HCT116 (cell line): ENCODE measurements at regions not wholly inside any gene's neighbourhood (a gene's known extent, or its start where the extent isn't known, plus 50 kb on each side); places are given as distances from the start of the nearest gene placed in this dataset.

Experiments
- ATAC-seq: fragments of 200-7000 bp; cut with Tn5 transposase; 2 replicates; pipeline ENCODE4 v1.9.1; 2020; ENCODE audit warnings: mild to moderate bottlenecking, moderate library complexity
- BruUV-seq: library from RNA; stranded (reverse); fragments of 400-500 nt; replicated peaks from 2 replicates; lab custom pipeline; 2021; lab: Mats Ljungman, UMichigan
- CTCF ChIA-PET: fragments of 300-600 bp; sonication (Branson Sonifier 250); formaldehyde crosslinking; loops from one replicate; lab custom pipeline; 2021; ENCODE audit warnings: antibody characterized with exemption; lab: Charles Lee
- POLR2A ChIA-PET: fragments of 300-600, 350-600 bp; sonication (Branson Sonifier 250); formaldehyde crosslinking; loops from one replicate; lab custom pipeline; 2021; ENCODE audit warnings: antibody characterized with exemption; lab: Charles Lee
- RAD21 ChIA-PET, 2 experiments: fragments of 300-600 bp; sonication (Branson Sonifier 250); formaldehyde crosslinking; loops; one replicate each; lab custom pipeline; 2023; ENCODE audit warnings: low total read pairs in 2 of 2; ENCODE audit not compliant: uncharacterized antibody in 2 of 2, unreplicated experiment in 2 of 2, low non-redundant PET in 1 of 2; lab: Charles Lee
- DNase-seq: peaks from one replicate; pipeline ENCODE4 v3.0.0-alpha.2; 2010; ENCODE audit warnings: low read depth, low spot score
- H2AFZ ChIP-seq: fragments of 200-600 bp; shearing (Covaris generic), sonication (generic); 2 replicates; pipeline ENCODE4 v1.6.1; 2017; ENCODE audit warnings: low read depth, mixed run types, mixed read lengths, antibody characterized with exemption, low read length; ENCODE audit not compliant: poor library complexity, severe bottlenecking
- H3K27ac ChIP-seq: 2 replicates; pipeline ENCODE4 v1.5.1; 2012; ENCODE audit warnings: low read depth, low read length
- H3K27me3 ChIP-seq: fragments of 200-600 bp; sonication (generic); 2 replicates; pipeline ENCODE4 v1.6.1; 2016; ENCODE audit warnings: mixed run types, low read length, mixed read lengths; ENCODE audit not compliant: insufficient read depth
- H3K36me3 ChIP-seq, 2 experiments: fragments of 200-500 bp in 1 of 2; fragments of 200-600 bp in 1 of 2; sonication (Bioruptor generic) in 1 of 2; sonication (generic) in 1 of 2; 2 replicates each; pipeline versions ENCODE4 v1.5.1 to v1.6.1; 2014 to 2016; ENCODE audit warnings: low read length in 2 of 2, inconsistent platforms in 1 of 2, mixed read lengths in 1 of 2, mixed run types in 1 of 2; ENCODE audit not compliant: insufficient read depth in 2 of 2, control insufficient read depth in 1 of 2
- H3K4me1 ChIP-seq, 2 experiments: fragments of 200-600 bp in 1 of 2; sonication (generic) in 1 of 2; 2 replicates each; pipeline versions ENCODE4 v1.5.1 to v1.6.1; 2012 to 2017; ENCODE audit warnings: low read length in 2 of 2, inconsistent platforms in 1 of 2, mild to moderate bottlenecking in 1 of 2, mixed read lengths in 1 of 2, mixed run types in 1 of 2, moderate library complexity in 1 of 2; ENCODE audit not compliant: insufficient read depth in 2 of 2, control insufficient read depth in 1 of 2
- H3K4me2 ChIP-seq: fragments of 200-600 bp; sonication (generic); 2 replicates; pipeline ENCODE4 v1.6.1; 2017; ENCODE audit warnings: mixed run types, low read length, mixed read lengths
- H3K4me3 ChIP-seq, 2 experiments: fragments of 200-600 bp in 1 of 2; sonication (generic) in 1 of 2; replicated peaks in 1 of 2; 2 replicates each; pipeline ENCODE4 v1.5.1; 2011 to 2016; ENCODE audit warnings: low read length in 2 of 2, control low read depth in 1 of 2, low read depth in 1 of 2, mild to moderate bottlenecking in 1 of 2, mixed read lengths in 1 of 2, mixed run types in 1 of 2
- H3K79me2 ChIP-seq: fragments of 200-600 bp; sonication (generic); 2 replicates; pipeline ENCODE4 v1.6.1; 2017; ENCODE audit warnings: mild to moderate bottlenecking, mixed run types, low read length, moderate library complexity, mixed read lengths; ENCODE audit not compliant: insufficient read depth
- H3K9ac ChIP-seq: fragments of 200-600 bp; sonication (generic); 2 replicates; pipeline ENCODE4 v1.6.1; 2016; ENCODE audit warnings: low read length, mixed read lengths
- H3K9me2 ChIP-seq: fragments of 200-600 bp; sonication (generic), shearing (Covaris generic); 2 replicates; pipeline ENCODE4 v1.6.1; 2017; ENCODE audit warnings: mixed run types, mild to moderate bottlenecking, moderate library complexity; ENCODE audit not compliant: insufficient read depth
- H3K9me3 ChIP-seq, 2 experiments: fragments of 200-500 bp in 1 of 2; fragments of 200-600 bp in 1 of 2; sonication (Bioruptor generic) in 1 of 2; sonication (generic) in 1 of 2; 2 replicates each; pipeline ENCODE4 v1.6.1; 2014 to 2017; ENCODE audit warnings: low read length in 2 of 2, mixed read lengths in 2 of 2, inconsistent platforms in 1 of 2, low read depth in 1 of 2, mild to moderate bottlenecking in 1 of 2, mixed run types in 1 of 2, moderate library complexity in 1 of 2; ENCODE audit not compliant: control insufficient read depth in 1 of 2, insufficient read depth in 1 of 2
- H4K20me1 ChIP-seq: fragments of 200-600 bp; sonication (generic), shearing (Covaris generic); 2 replicates; pipeline ENCODE4 v1.6.1; 2017; ENCODE audit warnings: mixed run types, mild to moderate bottlenecking, moderate library complexity; ENCODE audit not compliant: insufficient read depth
- CBX3 ChIP-seq: IDR thresholded peaks from 2 replicates; pipeline ENCODE4 v1.6.1; 2012; ENCODE audit warnings: low read depth
- CEBPB ChIP-seq: IDR thresholded peaks from 2 replicates; pipeline ENCODE4 v1.6.1; 2012; ENCODE audit warnings: low read depth
- ELF1 ChIP-seq: IDR thresholded peaks from 2 replicates; pipeline ENCODE4 v1.6.1; 2012; ENCODE audit warnings: low read depth, borderline replicate concordance
- EZH2phosphoT487 ChIP-seq: fragments of 200-600 bp; IDR thresholded peaks from 2 replicates; pipeline ENCODE4 v1.6.1; 2018; ENCODE audit warnings: antibody characterized with exemption, borderline replicate concordance
- JUND ChIP-seq: IDR thresholded peaks from 2 replicates; pipeline ENCODE4 v1.6.1; 2012
- POLR2A ChIP-seq: IDR thresholded peaks from 2 replicates; pipeline ENCODE4 v1.7.0; 2011; ENCODE audit warnings: borderline replicate concordance; ENCODE audit not compliant: insufficient read depth, insufficient read length; ENCODE audit errors: extremely low read depth
- POLR2AphosphoS5 ChIP-seq: IDR thresholded peaks from 2 replicates; pipeline ENCODE4 v1.6.1; 2011; ENCODE audit warnings: mild to moderate bottlenecking, low read depth, low read length, moderate library complexity
- REST ChIP-seq: IDR thresholded peaks from 2 replicates; pipeline ENCODE4 v1.6.1; 2012; ENCODE audit warnings: low read depth
- SIN3A ChIP-seq: IDR thresholded peaks from 2 replicates; pipeline ENCODE4 v1.6.1; 2012; ENCODE audit warnings: low read depth
- SP1 ChIP-seq: IDR thresholded peaks from 2 replicates; pipeline ENCODE4 v1.6.1; 2012; ENCODE audit warnings: low read depth
- SRF ChIP-seq: IDR thresholded peaks from 2 replicates; pipeline ENCODE4 v1.6.1; 2012; ENCODE audit warnings: low read depth
- YY1 ChIP-seq: IDR thresholded peaks from 2 replicates; pipeline ENCODE4 v1.6.1; 2011; ENCODE audit warnings: low read length, low read depth, moderate library complexity, mild to moderate bottlenecking; ENCODE audit not compliant: insufficient replicate concordance; ENCODE audit errors: extremely low read depth
- ZFX ChIP-seq: fragments of 450-650 bp; IDR thresholded peaks from 2 replicates; pipeline ENCODE4 v1.6.1; 2017
- ZNF274 ChIP-seq: fragments of 200-500 bp; sonication (Bioruptor generic); IDR thresholded peaks from 2 replicates; pipeline ENCODE4 v1.6.1; 2014; ENCODE audit warnings: mild to moderate bottlenecking, low read depth, low read length, inconsistent platforms
- intact Hi-C: fragments of 100-400 bp; cut with micrococcal nuclease; formaldehyde crosslinking; loops from 2 replicates; pipeline ENCODE4 v1.10.0; 2022
- TF ChIP-seq, protein P1 (sequence below), 3 experiments: fragments of 200-600 bp in 1 of 3; sonication (generic) in 1 of 3; IDR thresholded peaks in 2 of 3; conservative IDR thresholded peaks in 1 of 3; 2 replicates each; pipeline ENCODE4 v1.5.1; 2012 to 2017; ENCODE audit warnings: low read depth in 2 of 3, low read length in 2 of 3, antibody characterized with exemption in 1 of 3, borderline replicate concordance in 1 of 3, control low read depth in 1 of 3, mild to moderate bottlenecking in 1 of 3, mixed read lengths in 1 of 3, mixed run types in 1 of 3, moderate library complexity in 1 of 3; ENCODE audit not compliant: insufficient read depth in 1 of 3

GRCh38 chr1:229037806-229038405, 233.0 kb upstream of the RAB4A start:
- TF ChIP-seq SP1 (no peak), CEBPB (no peak), YY1 (no peak), ZFX (no peak), SRF (no peak), ZNF274 (no peak), SIN3A (no peak), JUND (no peak), POLR2A (no peak), EZH2phosphoT487 (no peak), CBX3 (no peak), ELF1 (no peak), POLR2AphosphoS5 (no peak), REST (no peak)
- TF ChIP-seq, protein P1, sequence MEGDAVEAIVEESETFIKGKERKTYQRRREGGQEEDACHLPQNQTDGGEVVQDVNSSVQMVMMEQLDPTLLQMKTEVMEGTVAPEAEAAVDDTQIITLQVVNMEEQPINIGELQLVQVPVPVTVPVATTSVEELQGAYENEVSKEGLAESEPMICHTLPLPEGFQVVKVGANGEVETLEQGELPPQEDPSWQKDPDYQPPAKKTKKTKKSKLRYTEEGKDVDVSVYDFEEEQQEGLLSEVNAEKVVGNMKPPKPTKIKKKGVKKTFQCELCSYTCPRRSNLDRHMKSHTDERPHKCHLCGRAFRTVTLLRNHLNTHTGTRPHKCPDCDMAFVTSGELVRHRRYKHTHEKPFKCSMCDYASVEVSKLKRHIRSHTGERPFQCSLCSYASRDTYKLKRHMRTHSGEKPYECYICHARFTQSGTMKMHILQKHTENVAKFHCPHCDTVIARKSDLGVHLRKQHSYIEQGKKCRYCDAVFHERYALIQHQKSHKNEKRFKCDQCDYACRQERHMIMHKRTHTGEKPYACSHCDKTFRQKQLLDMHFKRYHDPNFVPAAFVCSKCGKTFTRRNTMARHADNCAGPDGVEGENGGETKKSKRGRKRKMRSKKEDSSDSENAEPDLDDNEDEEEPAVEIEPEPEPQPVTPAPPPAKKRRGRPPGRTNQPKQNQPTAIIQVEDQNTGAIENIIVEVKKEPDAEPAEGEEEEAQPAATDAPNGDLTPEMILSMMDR (IDR thresholded peaks at IDR 0.05 in 2 of 3, conservative IDR thresholded peaks at IDR 0.05 in 1 of 3; ENCODE audit: borderline replicate concordance in 1 of 3, insufficient read depth in 1 of 3, low read depth in 2 of 3, low read length in 2 of 3), result no peak
- Histone ChIP-seq H3K27ac (no peak overlapping the region), H3K4me2 (no peak overlapping the region), H4K20me1 (no peaks in the 10 kb centered on the region), H3K9me2 (no peaks in the 10 kb centered on the region), H2AFZ (no peak overlapping the region), H3K4me1 (no peaks in the 10 kb centered on the region), H3K79me2 (no peaks in the 10 kb centered on the region), H3K36me3 (no peaks in the 10 kb centered on the region), H3K9me3 (no peaks in the 10 kb centered on the region), H3K27me3 (peaks cover 28% of the 10 kb centered on the region; the same call in 1 of the 2 replicates), H3K4me3 (no peak overlapping the region), H3K9ac (no peak overlapping the region)
- no TSS peak for BruUV-seq
- POLR2A ChIA-PET, result no interaction called here
- ATAC-seq, result no peak
- RAD21 ChIA-PET, result no interaction called here
- CTCF ChIA-PET, result no interaction called here
- intact Hi-C loops, result no loop called here
- no peak for DNase-seq
